Tibial nerve (tissue), 4 donors: ENCODE measurements at regions not wholly inside any gene's neighbourhood (a gene's known extent, or its start where the extent isn't known, plus 50 kb on each side); places are given as distances from the start of the nearest gene placed in this dataset.

Source experiments
- CTCF ChIP-seq, 5 experiments: fragments of 200-600 bp in 3 of 5; fragments of 450-650 bp in 2 of 5; sonication (generic) in 3 of 5; IDR thresholded peaks; one replicate each; pipeline ENCODE4 v1.5.1; 2016 to 2019; ENCODE audit warnings: antibody characterized with exemption in 5 of 5, mild to moderate bottlenecking in 3 of 5, moderate library complexity in 2 of 5
- EP300 ChIP-seq, 2 donors: sonication (generic); formaldehyde crosslinking; IDR thresholded peaks; one replicate each; pipeline ENCODE4 v1.6.1; 2017; ENCODE audit warnings: antibody characterized with exemption in 2 of 2, mild to moderate bottlenecking in 1 of 2
- POLR2A ChIP-seq, 2 donors: fragments of 450-650 bp; IDR thresholded peaks; one replicate each; pipeline ENCODE4 v1.6.1; 2017; ENCODE audit warnings: antibody characterized with exemption in 2 of 2, mild to moderate bottlenecking in 2 of 2, moderate library complexity in 2 of 2

GRCh38 chr17:77471984-77472461 lies 331.3 kb downstream of the SEC14L1 start:
- TF ChIP-seq CTCF (IDR thresholded peaks at IDR 0.05) (no peak), POLR2A (IDR thresholded peaks at IDR 0.05) (no peak), EP300 (IDR thresholded peaks at IDR 0.05) (peak in 1 of 2 donors; percentile 59)
